Upper lobe of left lung (tissue), 6 donors: ENCODE measurements at regions not wholly inside any gene's neighbourhood (a gene's known extent, or its start where the extent isn't known, plus 50 kb on each side); places are given as distances from the start of the nearest gene placed in this dataset.

Source experiments
- ATAC-seq, 2 donors: fragments of 200-7000 bp; cut with Tn5 transposase; one replicate each; pipeline ENCODE4 v1.9.1; 2022; ENCODE audit warnings: mild to moderate bottlenecking in 2 of 2, moderate library complexity in 2 of 2; ENCODE audit not compliant: low FRiP score in 2 of 2
- DNase-seq, 2 donors: peaks; one replicate each; pipeline ENCODE4 v3.0.0-alpha.2; 2019 to 2020
- H3K27ac ChIP-seq, 4 donors: fragments of 200-600 bp; sonication (generic); one replicate each; pipeline ENCODE4 v1.5.1; 2016 to 2019
- H3K27me3 ChIP-seq, 4 donors: fragments of 200-600 bp; sonication (generic); one replicate each; pipeline ENCODE4 v1.5.1; 2017 to 2019
- H3K36me3 ChIP-seq, 4 donors: fragments of 200-600 bp; sonication (generic); one replicate each; pipeline ENCODE4 v1.5.1; 2016 to 2019
- H3K4me1 ChIP-seq, 4 donors: fragments of 200-600 bp; sonication (generic); one replicate each; pipeline ENCODE4 v1.5.1; 2018 to 2019
- H3K4me3 ChIP-seq, 4 donors: fragments of 200-600 bp; sonication (generic); one replicate each; pipeline ENCODE4 v1.5.1; 2017 to 2019; ENCODE audit warnings: mild to moderate bottlenecking in 2 of 4, moderate library complexity in 1 of 4
- H3K9me3 ChIP-seq, 4 donors: fragments of 200-600 bp; sonication (generic); one replicate each; pipeline ENCODE4 v1.5.1; 2018 to 2019
- EP300 ChIP-seq, 4 donors: sonication (generic); formaldehyde crosslinking; IDR thresholded peaks; one replicate each; pipeline ENCODE4 v1.5.1; 2017; ENCODE audit warnings: antibody characterized with exemption in 4 of 4, control low read depth in 2 of 4
- POLR2A ChIP-seq, 4 donors: fragments of 450-650 bp; IDR thresholded peaks; one replicate each; pipeline ENCODE4 v1.5.1; 2016 to 2017; ENCODE audit warnings: antibody characterized with exemption in 4 of 4, mild to moderate bottlenecking in 2 of 4
- POLR2AphosphoS5 ChIP-seq, 2 donors: sonication (generic); formaldehyde crosslinking; IDR thresholded peaks; one replicate each; pipeline ENCODE4 v1.5.1; 2017; ENCODE audit warnings: antibody characterized with exemption in 2 of 2
- WGBS, 2 donors: methylation state at CpG; one replicate each; pipeline ENCODE4 v1.1.5; 2017 to 2018; 5-methylcytosine and 5-hydroxymethylcytosine counted together
- TF ChIP-seq, protein P1 (sequence below), 6 experiments: fragments of 450-650 bp in 4 of 6; fragments of 200-600 bp in 2 of 6; sonication (generic) in 2 of 6; IDR thresholded peaks; one replicate each; pipeline ENCODE4 v1.5.1; 2016 to 2019; ENCODE audit warnings: antibody characterized with exemption in 6 of 6
- donor health status: DM: no; HTN: no; CAD: no; lungs with moderate emphysema.
- donor health status: DM: no; HTN: yes; CAD: no; lungs with severe emphysema.

DNA sequence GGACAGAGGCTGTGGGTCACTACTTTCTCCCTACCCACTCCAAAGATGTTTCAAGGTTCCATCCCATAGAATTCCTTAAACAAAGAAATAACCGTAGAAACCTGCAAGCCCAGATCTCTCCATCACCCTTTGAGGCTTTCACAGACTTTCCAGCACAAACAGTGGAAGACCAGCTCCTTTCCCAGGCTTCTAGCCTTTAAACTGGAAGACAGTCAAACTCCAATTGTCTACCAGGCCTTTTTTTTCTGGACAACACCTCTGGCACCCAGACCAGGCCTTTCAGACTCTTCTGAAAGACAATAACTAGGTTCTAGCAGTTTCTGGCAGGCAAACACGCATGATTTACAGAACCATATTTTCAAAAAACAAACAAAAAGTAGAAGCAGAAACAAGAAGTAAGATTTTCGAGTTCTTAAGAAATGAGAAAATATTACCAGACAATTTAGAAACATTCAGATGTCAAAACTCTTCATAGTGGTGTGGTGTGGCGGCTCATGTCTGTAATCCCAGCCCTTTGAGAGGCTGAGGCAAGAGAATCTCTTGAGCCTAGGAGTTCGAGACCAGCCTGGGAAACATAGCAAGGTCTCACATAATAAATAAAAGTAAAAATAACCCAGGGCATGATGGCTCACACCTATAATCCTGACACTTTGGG is 73.0 kb upstream of the EPCAM start:
- 72 to 80% methylated on average over 5 of the region's 5 CpGs for WGBS, 2 donors
- DNase-seq (no peak), ATAC-seq (peak in 1 of 2 donors; percentile 41)
- Histone ChIP-seq H3K9me3 (no peaks in the 10 kb centered on the region), H3K36me3 (no peaks in the 10 kb centered on the region), H3K4me3 (no peak overlapping the region), H3K4me1 (peaks cover 0 to 7% (median 1%) of the 10 kb centered on the region in 4 donors), H3K27me3 (no peaks in the 10 kb centered on the region), H3K27ac (peak overlapping the region in 3 of 4 donors; percentile 8 to 70 (median 37))
- TF ChIP-seq POLR2A (IDR thresholded peaks at IDR 0.05) (no peak), EP300 (IDR thresholded peaks at IDR 0.05) (no peak)

DNA sequence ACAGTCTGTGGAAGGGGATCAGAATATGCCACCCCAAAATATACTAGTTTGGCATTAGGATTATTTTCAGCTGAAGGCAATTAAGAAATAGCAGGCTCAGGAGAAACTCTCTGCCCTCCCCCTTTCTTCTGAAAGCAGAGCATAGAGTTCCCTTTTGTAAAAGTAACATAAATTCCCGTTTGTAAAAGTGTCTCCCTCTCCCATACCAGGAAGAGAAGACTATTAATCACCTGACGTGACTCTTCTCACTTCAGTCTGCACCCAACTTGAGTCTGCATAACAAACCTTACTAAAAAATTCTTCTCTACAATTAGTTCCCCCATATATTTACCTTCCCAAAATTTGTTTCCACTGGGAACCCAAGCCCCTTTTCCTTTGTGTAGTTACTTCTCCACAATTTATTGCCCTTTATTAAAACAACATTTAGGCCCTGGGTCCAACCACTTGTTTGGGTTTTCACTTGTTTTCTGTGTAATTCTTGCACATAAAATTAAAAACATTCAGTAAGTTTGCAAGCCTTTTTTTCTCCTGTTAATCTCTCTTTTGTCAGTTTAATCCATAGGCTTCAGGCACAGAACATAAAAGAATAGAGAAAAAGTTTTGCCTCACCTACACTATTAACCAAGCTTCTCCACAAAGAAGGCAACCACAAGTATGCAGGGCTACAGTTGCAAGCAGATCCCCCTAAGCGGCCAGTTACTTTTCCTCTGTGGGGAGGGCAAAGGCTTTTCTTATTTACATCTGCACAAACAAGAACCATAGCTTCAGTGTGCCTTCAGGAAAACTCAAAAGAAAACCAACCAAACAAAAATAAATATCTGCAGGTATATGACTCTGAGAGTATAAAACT is 73.8 kb upstream of the EPCAM start:
- Histone ChIP-seq H3K9me3 (no peaks in the 10 kb centered on the region), H3K36me3 (no peaks in the 10 kb centered on the region), H3K4me3 (no peak overlapping the region), H3K4me1 (peaks cover 0 to 7% (median 1%) of the 10 kb centered on the region in 4 donors), H3K27ac (peak overlapping the region in 3 of 4 donors; percentile 8 to 70 (median 37)), H3K27me3 (no peaks in the 10 kb centered on the region)
- ATAC-seq, result no peak
- WGBS, 2 donors, result 51 to 55% methylated on average over 3 of the region's 3 CpGs
- TF ChIP-seq EP300 (IDR thresholded peaks at IDR 0.05) (no peak), POLR2A (IDR thresholded peaks at IDR 0.05) (no peak), POLR2AphosphoS5 (IDR thresholded peaks at IDR 0.05) (no peak)
- TF ChIP-seq, protein P1, sequence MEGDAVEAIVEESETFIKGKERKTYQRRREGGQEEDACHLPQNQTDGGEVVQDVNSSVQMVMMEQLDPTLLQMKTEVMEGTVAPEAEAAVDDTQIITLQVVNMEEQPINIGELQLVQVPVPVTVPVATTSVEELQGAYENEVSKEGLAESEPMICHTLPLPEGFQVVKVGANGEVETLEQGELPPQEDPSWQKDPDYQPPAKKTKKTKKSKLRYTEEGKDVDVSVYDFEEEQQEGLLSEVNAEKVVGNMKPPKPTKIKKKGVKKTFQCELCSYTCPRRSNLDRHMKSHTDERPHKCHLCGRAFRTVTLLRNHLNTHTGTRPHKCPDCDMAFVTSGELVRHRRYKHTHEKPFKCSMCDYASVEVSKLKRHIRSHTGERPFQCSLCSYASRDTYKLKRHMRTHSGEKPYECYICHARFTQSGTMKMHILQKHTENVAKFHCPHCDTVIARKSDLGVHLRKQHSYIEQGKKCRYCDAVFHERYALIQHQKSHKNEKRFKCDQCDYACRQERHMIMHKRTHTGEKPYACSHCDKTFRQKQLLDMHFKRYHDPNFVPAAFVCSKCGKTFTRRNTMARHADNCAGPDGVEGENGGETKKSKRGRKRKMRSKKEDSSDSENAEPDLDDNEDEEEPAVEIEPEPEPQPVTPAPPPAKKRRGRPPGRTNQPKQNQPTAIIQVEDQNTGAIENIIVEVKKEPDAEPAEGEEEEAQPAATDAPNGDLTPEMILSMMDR (IDR thresholded peaks at IDR 0.05), result no peak
- no peak for DNase-seq

DNA sequence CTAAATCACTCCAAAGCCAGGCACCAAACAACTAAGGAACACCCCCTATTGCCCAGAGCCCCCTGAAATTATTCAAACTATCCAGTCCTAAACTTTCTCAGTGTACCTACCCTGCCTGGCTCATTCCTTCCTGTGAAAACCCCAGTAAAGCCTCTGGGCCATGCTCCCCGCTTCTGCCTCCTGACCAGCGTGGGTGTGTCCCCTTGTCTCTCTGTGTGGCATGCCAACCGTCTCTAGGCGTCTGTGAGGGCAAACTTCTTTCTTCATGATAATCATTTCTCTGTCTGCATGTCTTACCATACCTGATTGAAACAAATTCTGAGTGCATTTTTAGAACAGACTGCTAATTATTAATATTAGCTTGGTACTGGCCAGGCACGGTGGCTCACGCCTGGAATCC is 75.1 kb upstream of the EPCAM start:
- 76 to 79% methylated on average over 6 of the region's 6 CpGs for WGBS, 2 donors
- Histone ChIP-seq H3K9me3 (no peaks in the 10 kb centered on the region), H3K27me3 (no peaks in the 10 kb centered on the region), H3K27ac (no peak overlapping the region), H3K4me1 (no peaks in the 10 kb centered on the region), H3K4me3 (no peak overlapping the region), H3K36me3 (no peaks in the 10 kb centered on the region)
- TF ChIP-seq POLR2A (IDR thresholded peaks at IDR 0.05) (no peak), EP300 (IDR thresholded peaks at IDR 0.05) (no peak), POLR2AphosphoS5 (IDR thresholded peaks at IDR 0.05) (no peak)
- TF ChIP-seq, protein P1 (IDR thresholded peaks at IDR 0.05), result no peak
- peak in 1 of 2 donors; percentile 61 for ATAC-seq
- peak in 1 of 2 donors; percentile 37 for DNase-seq

DNA sequence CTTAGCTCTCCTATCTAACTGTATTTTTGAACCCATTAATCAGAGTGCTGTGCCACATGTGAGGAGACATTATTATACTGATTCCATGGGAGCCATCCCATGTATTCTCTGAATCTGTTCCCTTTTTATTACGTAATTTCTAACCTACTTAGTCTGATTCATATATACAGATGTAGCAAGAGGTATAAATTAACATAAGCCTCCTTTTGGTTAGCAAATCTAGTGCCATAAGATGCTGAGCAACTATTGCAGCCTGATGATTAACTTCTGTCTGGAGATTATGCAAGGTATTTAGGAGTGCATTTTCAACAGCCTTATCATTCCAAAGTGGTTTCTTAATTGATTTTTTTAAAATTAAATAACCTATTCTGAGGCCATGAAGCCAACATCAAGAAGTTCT is 80.2 kb upstream of the EPCAM start:
- no peak for DNase-seq
- WGBS, 2 donors, result 35 to 50% methylated on average over 1 of the region's 1 CpG
- H3K36me3 ChIP-seq, result no peaks in the 10 kb centered on the region
- H3K4me1 ChIP-seq, result no peaks in the 10 kb centered on the region
- TF ChIP-seq EP300 (IDR thresholded peaks at IDR 0.05) (no peak), POLR2AphosphoS5 (IDR thresholded peaks at IDR 0.05) (no peak), POLR2A (IDR thresholded peaks at IDR 0.05) (no peak)
- TF ChIP-seq, protein P1 (IDR thresholded peaks at IDR 0.05), result no peak
- no peak overlapping the region for H3K4me3 ChIP-seq
- no peaks in the 10 kb centered on the region for H3K27me3 ChIP-seq
- ATAC-seq, result peak in 1 of 2 donors; percentile 26
- no peaks in the 10 kb centered on the region for H3K9me3 ChIP-seq
- no peak overlapping the region for H3K27ac ChIP-seq

DNA sequence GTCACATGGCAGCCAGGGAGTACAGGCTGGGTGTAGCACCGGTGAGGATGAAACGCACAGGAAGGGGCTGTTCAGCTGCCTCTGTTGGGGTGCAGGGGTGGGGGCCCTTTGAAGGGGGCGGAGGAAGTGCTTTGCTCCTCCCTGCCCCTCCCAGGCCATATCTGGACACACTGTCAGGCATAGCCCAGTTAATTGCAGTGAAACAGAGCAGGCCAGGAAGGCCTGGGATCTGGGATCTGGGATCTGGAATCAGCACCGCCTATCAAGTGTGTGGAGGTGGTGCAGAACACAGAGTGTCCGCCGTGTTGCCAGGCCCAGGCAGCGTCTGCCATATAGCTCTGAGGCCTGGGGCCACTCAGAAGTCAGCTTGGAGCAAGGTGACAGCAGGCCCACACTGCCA is 85.5 kb upstream of the EPCAM start:
- no peak overlapping the region for H3K4me3 ChIP-seq
- H3K27ac ChIP-seq, result no peak overlapping the region
- ATAC-seq, result peak in 1 of 2 donors; percentile 19
- no peaks in the 10 kb centered on the region for H3K36me3 ChIP-seq
- H3K27me3 ChIP-seq, result no peaks in the 10 kb centered on the region
- 87 to 89% methylated on average over 6 to 7 of the region's 7 CpGs for WGBS, 2 donors
- no peak for DNase-seq
- no peaks in the 10 kb centered on the region for H3K4me1 ChIP-seq
- TF ChIP-seq POLR2A (IDR thresholded peaks at IDR 0.05), result no peak
- no peak for TF ChIP-seq EP300 (IDR thresholded peaks at IDR 0.05)
- TF ChIP-seq POLR2AphosphoS5 (IDR thresholded peaks at IDR 0.05), result no peak
- H3K9me3 ChIP-seq, result no peaks in the 10 kb centered on the region
